Glomerular visceral epithelial cell (primary cell): ENCODE measurements at regions not wholly inside any gene's neighbourhood (a gene's known extent, or its start where the extent isn't known, plus 50 kb on each side); places are given as distances from the start of the nearest gene placed in this dataset.

ENCODE experiments used
- DNase-seq: peaks from one replicate; pipeline ENCODE4 v3.0.0-alpha.2; 2016; ENCODE audit errors: extremely low spot score

- DNase-seq: no peak
Observed at GRCh38 chr18:61080954-61081528, 252.2 kb upstream of the CDH20 start.

- DNase-seq: no peak
Observed at GRCh38 chr18:61082976-61083630, 250.1 kb upstream of the CDH20 start.

- no peak for DNase-seq
Observed at GRCh38 chr18:61085036-61085435, 248.2 kb upstream of the CDH20 start.

GRCh38 chr18:61085761-61086160 is 247.5 kb upstream of the CDH20 start:
- no peak for DNase-seq

GRCh38 chr18:61086657-61087056 is 246.6 kb upstream of the CDH20 start:
- DNase-seq: no peak

- DNase-seq: no peak
Observed at GRCh38 chr18:61091379-61091778, 241.9 kb upstream of the CDH20 start.

- DNase-seq: no peak
Observed at GRCh38 chr18:61093965-61094364, 239.3 kb upstream of the CDH20 start.

GRCh38 chr18:61096226-61096625 is 237.0 kb upstream of the CDH20 start:
- peak; percentile 7 for DNase-seq

- DNase-seq: no peak
Observed at GRCh38 chr18:61107113-61107512, 226.1 kb upstream of the CDH20 start.

GRCh38 chr18:61108706-61109105 is 224.5 kb upstream of the CDH20 start:
- no peak for DNase-seq

- DNase-seq: no peak
Observed at GRCh38 chr18:61123309-61123708, 209.9 kb upstream of the CDH20 start.

- DNase-seq: no peak
Observed at GRCh38 chr18:61127714-61128467, 205.3 kb upstream of the CDH20 start.

GRCh38 chr18:61129001-61129400 is 204.2 kb upstream of the CDH20 start:
- no peak for DNase-seq

- no peak for DNase-seq
Observed at GRCh38 chr18:61132031-61132430, 201.2 kb upstream of the CDH20 start.

GRCh38 chr18:61133783-61134182 is 199.4 kb upstream of the CDH20 start:
- DNase-seq: no peak

- no peak for DNase-seq
Observed at GRCh38 chr18:61136711-61137251, 196.4 kb upstream of the CDH20 start.

- no peak for DNase-seq
Observed at GRCh38 chr18:61141691-61142090, 191.5 kb upstream of the CDH20 start.

GRCh38 chr18:61148322-61148721 is 184.9 kb upstream of the CDH20 start:
- DNase-seq: no peak

- no peak for DNase-seq
Observed at GRCh38 chr18:61149786-61150185, 183.4 kb upstream of the CDH20 start.

- no peak for DNase-seq
Observed at GRCh38 chr18:61153571-61153970, 179.7 kb upstream of the CDH20 start.

GRCh38 chr18:61154866-61155265 is 178.4 kb upstream of the CDH20 start:
- no peak for DNase-seq

GRCh38 chr18:61155586-61155985 is 177.6 kb upstream of the CDH20 start:
- no peak for DNase-seq

GRCh38 chr18:61157451-61157850 is 175.8 kb upstream of the CDH20 start:
- DNase-seq: no peak
